HEK293 (cell line): ENCODE measurements at regions not wholly inside any gene's neighbourhood (a gene's known extent, or its start where the extent isn't known, plus 50 kb on each side); places are given as distances from the start of the nearest gene placed in this dataset.
"Not testable (repeated sequence)": the region's sequence is repeated elsewhere in the genome, so short reads cannot be mapped to it uniquely, and the experiment has no call there.

Experiments used
- CTCF ChIA-PET: fragments of 350-600 bp; formaldehyde crosslinking; extraction: SDS; loops from one replicate; lab custom pipeline; 2021; ENCODE audit warnings: antibody characterized with exemption; lab: Yijun Ruan, JAX
- POLR2A ChIA-PET: fragments of 300-600 bp; formaldehyde crosslinking; extraction: SDS; loops from one replicate; lab custom pipeline; 2020; ENCODE audit warnings: antibody characterized with exemption, inconsistent platforms; lab: Yijun Ruan, JAX
- H3K27ac ChIP-seq: fragments of 200-500 bp; sonication (Bioruptor generic); 2 replicates; pipeline ENCODE4 v1.5.1; 2014; ENCODE audit warnings: low read depth, low read length, control low read depth, inconsistent platforms; ENCODE audit errors: extremely low read depth
- H3K36me3 ChIP-seq, 2 experiments: fragments of 200-500 bp in 1 of 2; sonication (Bioruptor generic) in 1 of 2; 1 replicate in 1 of 2; 2 replicates in 1 of 2; pipeline ENCODE4 v1.5.1; 2014 to 2017; ENCODE audit warnings: inconsistent platforms in 2 of 2, low read length in 2 of 2; ENCODE audit not compliant: control insufficient read depth in 2 of 2, insufficient read depth in 1 of 2
- H3K4me1 ChIP-seq: fragments of 200-500 bp; sonication (Bioruptor generic); 2 replicates; pipeline ENCODE4 v1.5.1; 2014; ENCODE audit warnings: mild to moderate bottlenecking, low read length, inconsistent platforms; ENCODE audit not compliant: control insufficient read depth, insufficient read depth
- H3K4me3 ChIP-seq: 2 replicates; pipeline ENCODE4 v1.5.1; 2011; ENCODE audit warnings: low read depth, mild to moderate bottlenecking, control low read depth, low read length, moderate library complexity
- H3K9me3 ChIP-seq: fragments of 200-500 bp; sonication (Bioruptor generic); 2 replicates; pipeline ENCODE4 v1.5.1; 2014; ENCODE audit warnings: low read depth, low read length, inconsistent platforms; ENCODE audit not compliant: control insufficient read depth, insufficient read depth
- BCL11A ChIP-seq: fragments of 450-650 bp; formaldehyde crosslinking; IDR thresholded peaks from 2 replicates; pipeline ENCODE4 v1.5.1; 2016; ENCODE audit warnings: low read depth, missing biosample characterization, missing genetic modification characterization
- BCL11B ChIP-seq: fragments of 450-650 bp; formaldehyde crosslinking; IDR thresholded peaks from 2 replicates; pipeline ENCODE4 v1.5.1; 2016; ENCODE audit warnings: low read depth, missing biosample characterization, missing genetic modification characterization
- SP2 ChIP-seq: fragments of 450-650 bp; formaldehyde crosslinking; IDR thresholded peaks from 2 replicates; pipeline ENCODE4 v1.5.1; 2016; ENCODE audit warnings: missing biosample characterization, missing genetic modification characterization
- ZBTB8A ChIP-seq: fragments of 450-650 bp; formaldehyde crosslinking; IDR thresholded peaks from 2 replicates; pipeline ENCODE4 v1.5.1; 2016; ENCODE audit warnings: missing biosample characterization, missing genetic modification characterization
- ZNF138 ChIP-seq: fragments of 450-650 bp; formaldehyde crosslinking; IDR thresholded peaks from 2 replicates; pipeline ENCODE4 v1.5.1; 2016; ENCODE audit warnings: missing biosample characterization, missing genetic modification characterization, borderline replicate concordance
- ZNF146 ChIP-seq: fragments of 450-650 bp; formaldehyde crosslinking; IDR thresholded peaks from 2 replicates; pipeline ENCODE4 v1.5.1; 2016; ENCODE audit warnings: missing biosample characterization, missing genetic modification characterization
- ZNF184 ChIP-seq: fragments of 450-650 bp; IDR thresholded peaks from 2 replicates; pipeline ENCODE4 v1.5.1; 2018; ENCODE audit warnings: missing biosample characterization, mild to moderate bottlenecking, missing genetic modification characterization
- ZNF19 ChIP-seq: fragments of 450-650 bp; formaldehyde crosslinking; IDR thresholded peaks from 2 replicates; pipeline ENCODE4; 2016; ENCODE audit warnings: missing biosample characterization, missing genetic modification characterization, low read depth
- ZNF239 ChIP-seq: fragments of 450-650 bp; formaldehyde crosslinking; IDR thresholded peaks from 2 replicates; pipeline ENCODE4 v1.5.1; 2016; ENCODE audit warnings: missing biosample characterization, missing genetic modification characterization
- ZNF280D ChIP-seq: fragments of 450-650 bp; formaldehyde crosslinking; IDR thresholded peaks from 2 replicates; pipeline ENCODE4 v1.5.1; 2016; ENCODE audit warnings: missing biosample characterization, missing genetic modification characterization
- ZNF292 ChIP-seq: fragments of 450-650 bp; formaldehyde crosslinking; IDR thresholded peaks from 2 replicates; pipeline ENCODE4 v1.5.1; 2016; ENCODE audit warnings: low read depth, missing biosample characterization, missing genetic modification characterization, borderline replicate concordance
- ZNF311 ChIP-seq: fragments of 450-650 bp; formaldehyde crosslinking; IDR thresholded peaks from 2 replicates; pipeline ENCODE4 v1.5.1; 2017; ENCODE audit warnings: missing biosample characterization, missing genetic modification characterization, borderline replicate concordance
- ZNF488 ChIP-seq: fragments of 450-650 bp; formaldehyde crosslinking; IDR thresholded peaks from 2 replicates; pipeline ENCODE4 v1.5.1; 2016; ENCODE audit warnings: missing biosample characterization, missing genetic modification characterization
- ZNF548 ChIP-seq: fragments of 450-650 bp; formaldehyde crosslinking; IDR thresholded peaks from 2 replicates; pipeline ENCODE4 v1.5.1; 2016; ENCODE audit warnings: missing biosample characterization, missing genetic modification characterization
- ZNF623 ChIP-seq: fragments of 450-650 bp; formaldehyde crosslinking; IDR thresholded peaks from 2 replicates; pipeline ENCODE4 v1.5.1; 2016; ENCODE audit warnings: missing biosample characterization, missing genetic modification characterization
- ZNF654 ChIP-seq: fragments of 450-650 bp; formaldehyde crosslinking; IDR thresholded peaks from 2 replicates; pipeline ENCODE4 v1.5.1; 2016; ENCODE audit warnings: low read depth, missing biosample characterization, missing genetic modification characterization
- ZNF792 ChIP-seq: fragments of 450-650 bp; formaldehyde crosslinking; IDR thresholded peaks from 2 replicates; pipeline ENCODE4 v1.5.1; 2016; ENCODE audit warnings: missing biosample characterization, missing genetic modification characterization
- ZNF830 ChIP-seq: fragments of 450-650 bp; IDR thresholded peaks from 2 replicates; pipeline ENCODE4 v1.5.0; 2018; ENCODE audit warnings: missing biosample characterization, missing genetic modification characterization, low read depth, mild to moderate bottlenecking, moderate library complexity

- H3K36me3 ChIP-seq, H3K9me3 ChIP-seq, POLR2A ChIA-PET, H3K4me3 ChIP-seq, CTCF ChIA-PET, H3K4me1 ChIP-seq, H3K27ac ChIP-seq: not testable (repeated sequence)
- peak; percentile 88 for TF ChIP-seq ZNF146
- 0 out of 2 replicates have a peak, but pooled peaks have one; percentile 74 for TF ChIP-seq ZNF280D
Observed at GRCh38 chrX:80912351-80912750, 102.7 kb upstream of the BRWD3 start.

GRCh38 chrX:80879916-80880315 lies 70.2 kb upstream of the BRWD3 start:
- H3K27ac ChIP-seq: no peak overlapping the region
- CTCF ChIA-PET: interaction anchor here (0.5 to 1.7 kb wide), 3 partner anchors 296 to 498 kb away, joined by 3 to 5 read pairs (median 4); no protein-coding TSS in a partner anchor
- POLR2A ChIA-PET: no interaction called here
- no peaks in the 10 kb centered on the region for H3K9me3 ChIP-seq
- H3K4me1 ChIP-seq: no peaks in the 10 kb centered on the region
- H3K4me3 ChIP-seq: no peak overlapping the region
- TF ChIP-seq ZNF184 (tag by site-specific recombination) (no peak), ZNF548 (tag by site-specific recombination) (no peak)
- H3K36me3 ChIP-seq: no peaks in the 10 kb centered on the region

DNA sequence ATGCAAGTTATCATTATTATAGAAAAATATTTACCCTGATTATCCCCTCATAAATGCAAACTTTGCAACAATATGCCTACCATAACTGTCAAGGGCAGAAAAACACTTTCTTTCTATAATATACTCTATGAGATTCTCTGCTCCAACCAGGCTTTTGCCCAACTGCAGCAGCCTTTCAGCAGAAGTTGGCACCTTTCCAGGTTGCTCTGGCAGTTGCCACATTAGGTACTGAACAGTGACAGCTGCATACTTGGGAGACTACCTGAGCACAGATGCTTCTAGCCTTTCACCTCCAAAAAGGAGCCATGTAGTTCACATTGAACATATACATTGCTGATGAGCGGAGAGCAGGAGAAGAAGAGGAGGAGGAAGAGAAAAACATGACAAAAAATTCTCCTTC lies 69.5 kb upstream of the BRWD3 start:
- no peaks in the 10 kb centered on the region for H3K4me1 ChIP-seq
- no peak overlapping the region for H3K4me3 ChIP-seq
- CTCF ChIA-PET: interaction anchor here (1.7 kb wide), 1 partner anchor 498 kb away, joined by 5 read pairs; no protein-coding TSS in a partner anchor
- POLR2A ChIA-PET: no interaction called here
- H3K9me3 ChIP-seq: no peaks in the 10 kb centered on the region
- no peaks in the 10 kb centered on the region for H3K36me3 ChIP-seq
- H3K27ac ChIP-seq: no peak overlapping the region
- TF ChIP-seq BCL11A (tag by site-specific recombination): no peak
- TF ChIP-seq ZNF830 (tag by site-specific recombination): no peak
- no peak for TF ChIP-seq ZBTB8A (tag by site-specific recombination)
- no peak for TF ChIP-seq ZNF311 (tag by site-specific recombination)
- no peak for TF ChIP-seq SP2 (tag by site-specific recombination)
- TF ChIP-seq ZNF488: no peak
- no peak for TF ChIP-seq ZNF792
- TF ChIP-seq ZNF19 (tag by site-specific recombination): no peak
- TF ChIP-seq ZNF138 (tag by site-specific recombination): no peak
- no peak for TF ChIP-seq ZNF146
- TF ChIP-seq ZNF292 (tag by site-specific recombination): no peak
- TF ChIP-seq ZNF239 (tag by site-specific recombination): no peak

DNA sequence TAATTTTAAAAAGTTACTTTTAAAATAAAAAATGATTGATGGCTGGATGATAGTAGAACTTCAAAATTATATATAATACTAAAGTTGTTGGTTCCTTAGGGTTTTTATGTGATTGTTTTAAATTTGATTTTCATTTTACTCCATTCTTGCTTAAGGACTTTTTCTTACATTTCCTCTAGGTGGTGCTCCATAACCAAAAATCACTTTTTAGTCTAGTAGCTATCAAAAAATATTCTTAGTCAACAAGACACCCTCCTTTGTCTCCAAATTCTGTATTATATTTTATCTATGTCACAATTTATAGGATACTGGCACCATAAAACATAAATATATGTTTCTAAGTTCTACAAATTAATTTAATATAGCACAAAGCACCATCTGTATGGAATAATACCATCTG lies 67.2 kb upstream of the BRWD3 start:
- CTCF ChIA-PET: interaction anchor here (0.6 to 2.8 kb wide), 10 partner anchors 9 to 1081 kb away, joined by 3 to 12 read pairs (median 3); no protein-coding TSS in a partner anchor

More for the DNA sequence above, 67.2 kb upstream of the BRWD3 start:
- Histone ChIP-seq H3K9me3 (no peaks in the 10 kb centered on the region), H3K4me1 (no peaks in the 10 kb centered on the region), H3K36me3 (no peaks in the 10 kb centered on the region), H3K27ac (no peak overlapping the region), H3K4me3 (no peak overlapping the region)
- POLR2A ChIA-PET: no interaction called here
- TF ChIP-seq BCL11B (tag by site-specific recombination) (no peak), ZNF623 (tag by site-specific recombination) (no peak), ZNF654 (tag by site-specific recombination) (peak; percentile 71)
